ENCODE measurements at regions not wholly inside any gene's neighbourhood (a gene's known extent, or its start where the extent isn't known, plus 50 kb on each side); places are given as distances from the start of the nearest gene placed in this dataset.

GRCh38 chr16:52089476-52089875 lies 457.5 kb downstream of the TOX3 start:
- no peak overlapping the region for H3K9ac ChIP-seq (ENCODE audit: low read depth, low read length)
- no peaks in the 10 kb centered on the region for H3K36me3 ChIP-seq (ENCODE audit: insufficient read depth, low read length)
- H3K9me3 ChIP-seq (ENCODE audit: control insufficient read depth, insufficient read depth, low read length), result no peaks in the 10 kb centered on the region
- H3K4me1 ChIP-seq (ENCODE audit: insufficient read depth, low read length), result no peaks in the 10 kb centered on the region

DNA sequence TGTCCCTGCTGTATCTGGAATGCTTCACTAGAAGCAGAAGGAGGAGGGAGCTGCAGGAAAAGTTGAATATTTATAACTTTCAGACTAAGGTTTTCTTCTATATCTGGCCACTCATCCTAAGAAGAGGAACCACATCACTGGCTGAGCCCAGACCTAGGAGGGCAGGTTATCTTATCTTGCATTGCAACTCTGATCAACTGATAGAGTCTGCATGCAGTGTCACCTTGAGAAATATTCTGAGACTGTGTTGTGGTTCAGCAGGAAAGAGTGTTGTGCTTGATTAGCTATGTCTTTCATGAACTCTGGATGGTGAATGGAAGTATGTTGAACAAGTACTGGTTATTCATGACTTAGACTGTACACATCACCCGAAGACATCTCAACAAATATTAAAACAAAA lies 460.0 kb downstream of the TOX3 start:
- H3K4me1 ChIP-seq (ENCODE audit: insufficient read depth, low read length), result no peaks in the 10 kb centered on the region
- no peak overlapping the region for H3K9ac ChIP-seq (ENCODE audit: low read depth, low read length)
- H3K9me3 ChIP-seq (ENCODE audit: control insufficient read depth, insufficient read depth, low read length), result no peaks in the 10 kb centered on the region
- H3K36me3 ChIP-seq (ENCODE audit: insufficient read depth, low read length), result no peaks in the 10 kb centered on the region

GRCh38 chr16:52078716-52079655 lies 468.0 kb downstream of the TOX3 start:
- Histone ChIP-seq H3K4me1 (ENCODE audit: insufficient read depth, low read length) (no peaks in the 10 kb centered on the region), H3K36me3 (ENCODE audit: insufficient read depth, low read length) (no peaks in the 10 kb centered on the region), H3K9me3 (ENCODE audit: control insufficient read depth, insufficient read depth, low read length) (no peaks in the 10 kb centered on the region), H3K9ac (ENCODE audit: low read depth, low read length) (no peak overlapping the region)

DNA sequence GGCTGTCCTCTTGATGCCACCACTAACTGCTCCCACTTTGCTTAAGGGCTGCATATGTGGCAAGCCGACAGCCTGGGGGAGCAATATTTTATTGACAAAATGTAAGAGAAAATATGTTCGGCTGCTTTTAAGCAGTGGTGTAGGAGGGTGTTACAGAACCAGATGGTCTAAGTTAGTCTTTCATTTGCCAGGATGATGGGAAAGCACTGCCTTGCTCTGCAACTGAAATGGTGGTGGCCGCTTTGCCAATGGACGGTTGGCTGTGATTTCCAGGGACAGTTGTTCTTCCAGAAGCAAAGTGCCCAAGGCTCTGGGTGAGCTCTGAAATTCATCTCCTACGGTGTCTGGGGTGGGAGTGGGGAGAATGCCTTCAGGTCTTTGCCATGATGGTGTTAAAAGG lies 469.3 kb downstream of the TOX3 start:
- Histone ChIP-seq H3K36me3 (ENCODE audit: insufficient read depth, low read length) (no peaks in the 10 kb centered on the region), H3K4me1 (ENCODE audit: insufficient read depth, low read length) (no peaks in the 10 kb centered on the region), H3K9ac (ENCODE audit: low read depth, low read length) (no peak overlapping the region), H3K9me3 (ENCODE audit: control insufficient read depth, insufficient read depth, low read length) (no peaks in the 10 kb centered on the region)

DNA sequence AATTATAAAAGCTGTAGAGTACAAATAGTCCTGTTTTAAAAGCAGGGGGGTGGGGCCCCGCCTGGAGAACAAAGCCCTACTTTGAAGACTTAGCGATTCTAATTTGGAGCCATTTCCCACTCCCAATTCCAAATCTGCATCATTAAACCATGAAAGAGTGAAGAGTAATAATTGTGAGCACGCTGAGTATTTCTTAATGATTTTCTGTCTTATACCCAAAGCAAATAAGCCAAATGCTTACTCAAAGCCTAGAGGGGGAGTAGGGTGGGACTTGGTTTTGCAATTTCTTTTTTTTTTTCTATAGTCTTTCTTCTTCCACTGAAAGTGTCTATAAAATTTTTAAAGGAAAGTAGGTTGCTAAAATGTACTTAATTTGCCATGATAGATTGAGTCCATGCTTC lies 470.1 kb downstream of the TOX3 start:
- no peaks in the 10 kb centered on the region for H3K9me3 ChIP-seq (ENCODE audit: control insufficient read depth, insufficient read depth, low read length)
- H3K36me3 ChIP-seq (ENCODE audit: insufficient read depth, low read length), result no peaks in the 10 kb centered on the region
- no peaks in the 10 kb centered on the region for H3K4me1 ChIP-seq (ENCODE audit: insufficient read depth, low read length)
- no peak overlapping the region for H3K9ac ChIP-seq (ENCODE audit: low read depth, low read length)

DNA sequence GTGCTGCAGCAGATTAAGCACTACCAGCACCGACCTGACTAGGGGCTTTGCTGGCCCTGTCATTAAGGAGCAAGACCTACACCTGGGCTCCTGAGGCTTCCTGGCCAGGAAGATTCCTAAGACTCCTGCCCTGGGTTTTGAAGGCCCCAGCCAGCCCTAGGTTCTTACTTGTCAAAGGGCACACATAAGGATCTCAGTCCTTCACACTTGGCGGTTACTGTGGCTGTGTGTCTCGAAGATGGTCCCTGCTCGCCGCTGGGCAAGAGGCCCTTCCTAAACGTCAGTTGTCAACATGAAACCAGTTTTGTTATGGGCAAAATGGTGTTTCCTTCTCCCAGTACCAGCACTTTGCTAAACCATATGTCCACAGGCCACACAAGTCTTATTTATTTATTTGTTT lies 470.6 kb downstream of the TOX3 start:
- Histone ChIP-seq H3K4me1 (ENCODE audit: insufficient read depth, low read length) (no peaks in the 10 kb centered on the region), H3K9ac (ENCODE audit: low read depth, low read length) (no peak overlapping the region), H3K36me3 (ENCODE audit: insufficient read depth, low read length) (no peaks in the 10 kb centered on the region), H3K9me3 (ENCODE audit: control insufficient read depth, insufficient read depth, low read length) (no peaks in the 10 kb centered on the region)

DNA sequence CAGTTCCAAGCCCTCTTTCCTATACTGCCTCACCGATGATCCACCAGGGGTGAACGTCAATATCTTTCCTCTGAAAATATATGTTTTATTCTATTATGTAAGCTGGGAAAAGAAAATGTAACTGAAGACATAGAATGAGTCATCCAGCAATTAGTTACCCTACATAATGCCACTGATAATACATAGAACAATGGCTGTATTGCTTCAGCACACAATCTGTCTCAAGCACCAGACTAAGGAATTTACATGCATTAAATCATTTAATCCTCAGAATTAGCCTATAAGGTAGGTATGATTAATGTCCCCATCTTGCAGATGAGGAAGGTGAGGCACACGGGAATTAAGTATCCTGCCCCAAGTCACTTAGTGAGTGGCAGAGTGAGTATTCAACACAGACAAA lies 472.8 kb downstream of the TOX3 start:
- H3K9ac ChIP-seq (ENCODE audit: low read depth, low read length), result no peak overlapping the region
- no peaks in the 10 kb centered on the region for H3K36me3 ChIP-seq (ENCODE audit: insufficient read depth, low read length)
- no peaks in the 10 kb centered on the region for H3K4me1 ChIP-seq (ENCODE audit: insufficient read depth, low read length)
- no peaks in the 10 kb centered on the region for H3K9me3 ChIP-seq (ENCODE audit: control insufficient read depth, insufficient read depth, low read length)

DNA sequence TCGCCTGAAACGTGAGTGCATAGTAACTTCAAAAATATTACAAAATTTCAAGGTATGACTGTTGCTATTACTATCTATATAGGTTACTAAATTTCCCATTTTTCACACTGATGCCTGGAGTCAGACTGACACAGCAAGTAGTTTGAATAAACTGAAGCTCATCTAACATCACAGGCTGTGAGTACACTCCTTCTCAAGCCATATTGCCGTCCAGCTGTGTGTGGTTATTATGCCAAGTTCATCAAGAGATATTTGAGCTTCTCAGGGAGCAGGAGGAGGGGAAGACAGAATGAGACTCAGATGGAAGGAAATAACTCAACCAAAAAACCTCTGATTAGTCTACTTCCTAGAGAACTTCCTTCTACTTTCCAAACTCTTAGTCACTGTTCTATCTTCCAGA lies 473.9 kb downstream of the TOX3 start:
- H3K36me3 ChIP-seq (ENCODE audit: insufficient read depth, low read length), result no peaks in the 10 kb centered on the region
- 0 out of 2 replicates have a peak, but pooled peaks cover 2% of the 10 kb centered on the region for H3K4me1 ChIP-seq (ENCODE audit: insufficient read depth, low read length)
- H3K9ac ChIP-seq (ENCODE audit: low read depth, low read length), result no peak overlapping the region
- no peaks in the 10 kb centered on the region for H3K9me3 ChIP-seq (ENCODE audit: control insufficient read depth, insufficient read depth, low read length)

GRCh38 chr16:52071101-52071500 lies 475.8 kb downstream of the TOX3 start:
- H3K9ac ChIP-seq (ENCODE audit: low read depth, low read length), result no peak overlapping the region
- 0 out of 2 replicates have a peak, but pooled peaks cover 2% of the 10 kb centered on the region for H3K4me1 ChIP-seq (ENCODE audit: insufficient read depth, low read length)
- no peaks in the 10 kb centered on the region for H3K36me3 ChIP-seq (ENCODE audit: insufficient read depth, low read length)
- no peaks in the 10 kb centered on the region for H3K9me3 ChIP-seq (ENCODE audit: control insufficient read depth, insufficient read depth, low read length)

- 0 out of 2 replicates have a peak, but pooled peaks cover 2% of the 10 kb centered on the region for H3K4me1 ChIP-seq (ENCODE audit: insufficient read depth, low read length)
- H3K9me3 ChIP-seq (ENCODE audit: control insufficient read depth, insufficient read depth, low read length), result no peaks in the 10 kb centered on the region
- H3K36me3 ChIP-seq (ENCODE audit: insufficient read depth, low read length), result no peaks in the 10 kb centered on the region
- H3K9ac ChIP-seq (ENCODE audit: low read depth, low read length), result no peak overlapping the region
Measured at GRCh38 chr16:52070341-52071057, 476.4 kb downstream of the TOX3 start.

- Histone ChIP-seq H3K9ac (ENCODE audit: low read depth, low read length) (no peak overlapping the region), H3K36me3 (ENCODE audit: insufficient read depth, low read length) (no peaks in the 10 kb centered on the region), H3K4me1 (ENCODE audit: insufficient read depth, low read length) (0 out of 2 replicates have a peak, but pooled peaks cover 2% of the 10 kb centered on the region), H3K9me3 (ENCODE audit: control insufficient read depth, insufficient read depth, low read length) (no peaks in the 10 kb centered on the region)
Measured at GRCh38 chr16:52069866-52070265, 477.1 kb downstream of the TOX3 start.

DNA sequence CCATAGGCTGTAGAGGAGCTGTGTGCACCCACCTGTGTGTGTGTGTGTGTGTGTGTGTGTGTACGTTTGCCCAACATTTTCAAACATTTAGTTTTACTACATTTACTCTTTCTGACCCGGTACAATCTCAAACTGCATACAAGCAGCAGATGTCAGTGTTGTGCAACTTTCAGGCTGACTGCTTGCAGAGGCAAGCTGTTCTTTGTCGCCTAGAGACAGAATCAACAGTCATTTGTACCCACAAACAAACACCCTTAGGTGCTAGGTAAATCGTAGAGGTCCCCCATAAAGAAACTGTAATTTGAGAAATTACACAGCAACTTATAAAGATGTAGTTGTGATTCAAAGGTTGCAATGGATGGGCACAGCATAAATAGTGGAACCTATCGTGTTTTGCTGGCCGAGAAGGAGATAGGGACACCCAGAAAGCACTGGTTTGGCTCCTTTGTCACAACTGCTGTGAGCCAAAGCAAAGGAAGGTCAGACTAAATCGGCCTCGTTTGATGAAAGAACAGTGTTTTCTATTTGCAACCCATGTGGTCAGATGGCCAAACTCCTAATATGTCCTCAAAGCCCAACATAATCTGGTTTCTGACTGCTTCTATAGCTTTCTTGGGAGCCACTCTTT lies 478.4 kb downstream of the TOX3 start:
- no peak overlapping the region for H3K9ac ChIP-seq (ENCODE audit: low read depth, low read length)
- 0 out of 2 replicates have a peak, but pooled peaks cover 2% of the 10 kb centered on the region for H3K4me1 ChIP-seq (ENCODE audit: insufficient read depth, low read length)

DNA sequence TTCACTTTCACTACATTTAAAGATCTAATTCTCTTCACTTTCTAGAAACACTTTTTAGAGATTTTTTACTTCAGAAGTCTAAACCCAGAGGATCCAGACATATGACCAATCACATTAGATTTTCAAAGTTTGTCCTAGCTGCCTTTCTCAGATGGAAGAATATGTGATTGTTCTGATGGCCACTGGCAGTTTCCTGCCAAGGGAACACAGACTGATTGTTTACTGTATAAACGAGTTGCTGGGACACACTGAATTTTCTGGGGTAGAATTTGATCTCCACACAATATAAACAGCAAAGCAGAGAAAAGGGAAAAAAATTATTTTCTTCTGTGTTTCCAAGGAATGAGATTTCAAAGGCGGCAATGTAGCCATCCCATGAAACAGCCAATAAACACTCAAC lies 480.0 kb downstream of the TOX3 start:
- Histone ChIP-seq H3K36me3 (ENCODE audit: insufficient read depth, low read length) (no peaks in the 10 kb centered on the region), H3K9ac (ENCODE audit: low read depth, low read length) (no peak overlapping the region), H3K4me1 (ENCODE audit: insufficient read depth, low read length) (0 out of 2 replicates have a peak, but pooled peaks cover 2% of the 10 kb centered on the region), H3K9me3 (ENCODE audit: control insufficient read depth, insufficient read depth, low read length) (no peaks in the 10 kb centered on the region)

More for the DNA sequence above, 478.4 kb downstream of the TOX3 start:
- Histone ChIP-seq H3K36me3 (ENCODE audit: insufficient read depth, low read length) (no peaks in the 10 kb centered on the region), H3K9me3 (ENCODE audit: control insufficient read depth, insufficient read depth, low read length) (no peaks in the 10 kb centered on the region)

DNA sequence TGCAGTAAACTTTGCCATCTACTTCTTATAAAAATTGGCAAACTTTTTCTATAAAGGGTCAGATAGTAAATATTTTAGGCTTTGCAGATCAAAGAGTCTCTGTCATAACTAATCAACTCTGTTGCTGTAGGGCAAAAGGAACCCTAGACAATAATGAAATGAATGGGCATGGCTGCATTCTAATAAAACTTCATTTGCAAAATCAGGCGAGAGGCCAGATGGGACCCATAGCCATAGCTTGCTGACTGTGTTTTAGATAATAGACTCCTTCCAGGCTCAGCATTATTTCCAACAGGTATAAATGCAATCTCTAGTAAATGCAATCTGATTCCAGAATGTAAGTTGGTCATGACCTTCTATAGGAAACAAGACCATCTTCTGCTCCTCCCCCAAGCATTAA lies 490.7 kb downstream of the TOX3 start:
- Histone ChIP-seq H3K36me3 (ENCODE audit: insufficient read depth, low read length) (no peaks in the 10 kb centered on the region), H3K4me1 (ENCODE audit: insufficient read depth, low read length) (no peaks in the 10 kb centered on the region), H3K9me3 (ENCODE audit: control insufficient read depth, insufficient read depth, low read length) (no peaks in the 10 kb centered on the region), H3K9ac (ENCODE audit: low read depth, low read length) (no peak overlapping the region)
